Liver (tissue), 6 donors: ENCODE measurements at regions not wholly inside any gene's neighbourhood (a gene's known extent, or its start where the extent isn't known, plus 50 kb on each side); places are given as distances from the start of the nearest gene placed in this dataset.
"Not testable (repeated sequence)": the region's sequence is repeated elsewhere in the genome, so short reads cannot be mapped to it uniquely, and the experiment has no call there.

Experiments used
- DNase-seq: peaks from one replicate; pipeline ENCODE4 v3.0.0-alpha.2; 2017; ENCODE audit warnings: low spot score
- H3K27ac ChIP-seq, 2 donors: one replicate each; pipeline ENCODE4 v1.7.0; 2013; ENCODE audit warnings: inconsistent platforms in 2 of 2, low read length in 2 of 2, control low read depth in 1 of 2, low read depth in 1 of 2, mild to moderate bottlenecking in 1 of 2
- H3K27me3 ChIP-seq, 4 donors: one replicate each; pipeline versions ENCODE4 v1.6.1 to v1.7.0; 2013; ENCODE audit warnings: low read length in 3 of 4, inconsistent platforms in 1 of 4, mild to moderate bottlenecking in 1 of 4, moderate library complexity in 1 of 4; ENCODE audit not compliant: control insufficient read depth in 4 of 4, insufficient read depth in 4 of 4
- H3K36me3 ChIP-seq, 4 donors: one replicate each; pipeline versions ENCODE4 v1.6.1 to v1.7.0; 2013; ENCODE audit warnings: low read length in 3 of 4, mild to moderate bottlenecking in 3 of 4, low read depth in 1 of 4, moderate library complexity in 1 of 4; ENCODE audit not compliant: control insufficient read depth in 4 of 4, insufficient read depth in 3 of 4
- H3K4me1 ChIP-seq, 4 donors: one replicate each; pipeline versions ENCODE4 v1.6.1 to v1.7.0; 2013; ENCODE audit warnings: low read length in 3 of 4, mild to moderate bottlenecking in 3 of 4, moderate library complexity in 1 of 4; ENCODE audit not compliant: control insufficient read depth in 4 of 4, insufficient read depth in 4 of 4
- H3K4me3 ChIP-seq, 3 donors: one replicate each; pipeline versions ENCODE4 v1.6.1 to v1.7.0; 2013; ENCODE audit warnings: low read length in 3 of 3, control low read depth in 1 of 3, low read depth in 1 of 3, mild to moderate bottlenecking in 1 of 3
- H3K9ac ChIP-seq, 2 donors: one replicate each; pipeline ENCODE4 v1.7.0; 2013; ENCODE audit warnings: low read length in 2 of 2, mild to moderate bottlenecking in 2 of 2, moderate library complexity in 2 of 2, control low read depth in 1 of 2, low read depth in 1 of 2
- H3K9me3 ChIP-seq, 4 donors: one replicate each; pipeline versions ENCODE4 v1.6.1 to v1.7.0; 2013; ENCODE audit warnings: low read length in 3 of 4; ENCODE audit not compliant: control insufficient read depth in 4 of 4
- WGBS: extraction: QIAGEN DNeasy Blood & Tissue Kit; methylation state at CpG from one replicate; pipeline ENCODE4 v1.1.7; 2013; 5-methylcytosine and 5-hydroxymethylcytosine counted together
- donor health status: healthy.
- donor health status: healthy.
- donor health status: healthy.

GRCh38 chr14:89104171-89104817 lies 279.8 kb downstream of the TTC8 start:
- 73% methylated on average over 10 of the region's 10 CpGs for WGBS

GRCh38 chr14:89104861-89105260 lies 280.4 kb downstream of the TTC8 start:
- H3K9ac ChIP-seq, H3K4me3 ChIP-seq, H3K36me3 ChIP-seq, H3K4me1 ChIP-seq, H3K9me3 ChIP-seq, H3K27ac ChIP-seq, H3K27me3 ChIP-seq, DNase-seq: not testable (repeated sequence)
- 88% methylated on average over 4 of the region's 4 CpGs for WGBS

More at GRCh38 chr14:89104171-89104817, 279.8 kb downstream of the TTC8 start:
- not testable (repeated sequence) for H3K27me3 ChIP-seq, H3K9me3 ChIP-seq, H3K27ac ChIP-seq, H3K4me3 ChIP-seq, H3K9ac ChIP-seq, H3K36me3 ChIP-seq, DNase-seq, H3K4me1 ChIP-seq
